Activated CD8-positive, alpha-beta T cell treated with anti-CD3 and anti-CD28 coated beads, Interleukin-2, amount 10 ng/mL, durations not matched to agents 7 days and 5 days (primary cell): ENCODE measurements at regions not wholly inside any gene's neighbourhood (a gene's known extent, or its start where the extent isn't known, plus 50 kb on each side); places are given as distances from the start of the nearest gene placed in this dataset.

Experiments used
- ATAC-seq: fragments of 150-1000 bp; cut with Tn5 transposase; one replicate; pipeline ENCODE4 v1.10.0; 2021; ENCODE audit warnings: moderate library complexity
- CTCF ChIA-PET: fragments of 350-600 bp; sonication (Branson Sonifier 250); formaldehyde crosslinking; loops from one replicate; lab custom pipeline; 2021; ENCODE audit warnings: antibody characterized with exemption; lab: Charles Lee
- POLR2A ChIA-PET: fragments of 350-600 bp; sonication (Branson Sonifier 250); formaldehyde crosslinking; loops from one replicate; lab custom pipeline; 2021; ENCODE audit warnings: antibody characterized with exemption; lab: Charles Lee
- DNase-seq: peaks from one replicate; pipeline ENCODE4 v3.0.0-alpha.2; 2020
- H3K27ac Mint-ChIP-seq: one replicate; pipeline ENCODE4 v1.8.0; 2021; ENCODE audit warnings: mild to moderate bottlenecking, mixed read lengths
- H3K27me3 Mint-ChIP-seq: one replicate; pipeline ENCODE4 v1.8.0; 2021; ENCODE audit warnings: low read depth, mixed read lengths
- H3K36me3 Mint-ChIP-seq: one replicate; pipeline ENCODE4 v1.8.0; 2021; ENCODE audit warnings: low read depth, mixed read lengths
- H3K4me1 Mint-ChIP-seq: one replicate; pipeline ENCODE4 v1.8.0; 2021; ENCODE audit warnings: low read depth, mixed read lengths
- H3K4me3 Mint-ChIP-seq: one replicate; pipeline ENCODE4 v1.8.0; 2021; ENCODE audit warnings: mild to moderate bottlenecking, mixed read lengths
- H3K9me3 Mint-ChIP-seq: one replicate; pipeline ENCODE4 v1.8.0; 2022; ENCODE audit warnings: mixed read lengths; ENCODE audit not compliant: insufficient read depth

DNA sequence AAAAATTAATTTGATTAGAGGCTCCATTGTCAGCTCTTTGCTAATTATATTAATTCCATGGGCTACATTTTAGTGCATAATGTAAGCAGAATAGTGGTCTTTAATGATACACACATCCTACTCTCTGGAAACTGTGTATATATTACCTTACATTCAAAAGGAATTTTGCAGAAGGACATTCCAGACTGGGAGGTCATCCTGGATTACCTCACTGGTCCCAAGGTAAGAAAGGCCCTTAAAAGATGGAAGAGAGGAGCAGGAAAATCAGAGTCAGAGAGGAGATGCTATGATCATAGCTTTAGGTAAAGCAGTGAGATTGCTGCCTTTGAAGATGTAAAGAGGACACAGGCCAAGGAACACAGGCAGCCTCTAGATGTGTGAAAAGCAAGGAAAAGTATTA, 1180.8 kb downstream of the CDH12 start:
- ChIA-PET CTCF (no interaction called here), POLR2A (no interaction called here)
- H3K27me3 Mint-ChIP-seq, result no peaks in the 10 kb centered on the region
- H3K4me3 Mint-ChIP-seq, result no peak overlapping the region
- no peaks in the 10 kb centered on the region for H3K9me3 Mint-ChIP-seq
- ATAC-seq (no peak), DNase-seq (no peak)
- H3K36me3 Mint-ChIP-seq, result no peaks in the 10 kb centered on the region
- no peaks in the 10 kb centered on the region for H3K4me1 Mint-ChIP-seq
- no peak overlapping the region for H3K27ac Mint-ChIP-seq

- no peak for ATAC-seq
- Mint-ChIP-seq H3K9me3 (peaks cover 6% of the 10 kb centered on the region), H3K27me3 (no peaks in the 10 kb centered on the region), H3K27ac (no peak overlapping the region), H3K4me1 (no peaks in the 10 kb centered on the region), H3K4me3 (no peak overlapping the region), H3K36me3 (no peaks in the 10 kb centered on the region)
- ChIA-PET CTCF (no interaction called here), POLR2A (no interaction called here)
- DNase-seq, result no peak
Measured at GRCh38 chr5:21665524-21665923, 1187.6 kb downstream of the CDH12 start.

DNA sequence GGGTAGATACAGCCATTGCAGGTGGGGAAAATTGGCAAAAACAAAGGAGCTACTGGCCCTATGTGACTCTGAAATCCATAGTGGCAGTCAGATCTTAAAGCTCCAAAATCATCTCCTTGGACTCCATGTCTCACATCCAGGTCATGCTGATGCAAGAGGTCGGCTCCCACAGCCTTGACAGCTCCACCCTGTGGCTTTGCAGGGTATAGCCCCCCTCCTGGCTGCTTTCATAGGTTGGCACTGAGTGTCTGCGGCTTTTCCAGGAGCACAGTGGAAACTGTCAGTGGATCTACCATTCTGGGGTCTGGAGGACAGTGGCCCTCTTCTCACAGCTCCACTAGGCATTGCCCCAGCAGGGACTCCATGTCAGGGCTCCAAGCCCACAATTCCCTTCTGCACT, 1190.1 kb downstream of the CDH12 start:
- H3K4me1 Mint-ChIP-seq, result no peaks in the 10 kb centered on the region
- no peaks in the 10 kb centered on the region for H3K27me3 Mint-ChIP-seq
- no peak overlapping the region for H3K27ac Mint-ChIP-seq
- H3K9me3 Mint-ChIP-seq, result peaks cover 6% of the 10 kb centered on the region
- CTCF ChIA-PET, result no interaction called here
- no peaks in the 10 kb centered on the region for H3K36me3 Mint-ChIP-seq
- H3K4me3 Mint-ChIP-seq, result no peak overlapping the region
- DNase-seq (no peak), ATAC-seq (no peak)
- POLR2A ChIA-PET, result no interaction called here

- H3K9me3 Mint-ChIP-seq, result peaks cover 6% of the 10 kb centered on the region
- H3K4me1 Mint-ChIP-seq, result no peaks in the 10 kb centered on the region
- ATAC-seq (no peak), DNase-seq (no peak)
- no peak overlapping the region for H3K27ac Mint-ChIP-seq
- no peaks in the 10 kb centered on the region for H3K27me3 Mint-ChIP-seq
- ChIA-PET CTCF (no interaction called here), POLR2A (no interaction called here)
- H3K4me3 Mint-ChIP-seq, result no peak overlapping the region
- H3K36me3 Mint-ChIP-seq, result no peaks in the 10 kb centered on the region
Measured at GRCh38 chr5:21661184-21661583, 1192.0 kb downstream of the CDH12 start.

DNA sequence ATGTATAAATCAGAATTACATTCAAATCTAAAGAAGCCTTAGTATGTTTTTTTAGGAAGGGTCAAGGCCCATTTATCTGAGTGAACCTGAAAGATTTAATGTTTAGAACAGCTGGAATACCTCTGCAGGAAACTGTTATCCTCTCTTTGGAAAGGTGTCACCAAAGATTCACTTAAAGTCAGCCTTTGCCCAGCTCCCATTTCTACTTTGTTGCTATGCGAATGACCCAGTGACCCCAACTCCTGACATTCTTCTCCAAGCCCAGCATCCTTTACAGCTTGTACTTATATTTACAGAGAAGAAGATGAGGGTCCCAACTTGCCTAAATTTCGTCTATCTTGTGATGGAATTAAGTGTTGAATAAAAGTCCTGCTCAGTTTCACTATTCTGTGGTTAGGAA, 1198.6 kb downstream of the CDH12 start:
- Mint-ChIP-seq H3K4me3 (no peak overlapping the region), H3K27me3 (no peaks in the 10 kb centered on the region), H3K36me3 (no peaks in the 10 kb centered on the region), H3K9me3 (no peaks in the 10 kb centered on the region), H3K4me1 (no peaks in the 10 kb centered on the region), H3K27ac (no peak overlapping the region)
- ChIA-PET POLR2A (no interaction called here), CTCF (no interaction called here)
- ATAC-seq, result no peak
- DNase-seq, result no peak

- ATAC-seq, result no peak
- Mint-ChIP-seq H3K27ac (no peak overlapping the region), H3K27me3 (no peaks in the 10 kb centered on the region), H3K9me3 (no peaks in the 10 kb centered on the region), H3K4me1 (no peaks in the 10 kb centered on the region), H3K36me3 (no peaks in the 10 kb centered on the region), H3K4me3 (no peak overlapping the region)
- ChIA-PET POLR2A (no interaction called here), CTCF (no interaction called here)
- DNase-seq, result no peak
Measured at GRCh38 chr5:21649969-21650368, 1203.2 kb downstream of the CDH12 start.

DNA sequence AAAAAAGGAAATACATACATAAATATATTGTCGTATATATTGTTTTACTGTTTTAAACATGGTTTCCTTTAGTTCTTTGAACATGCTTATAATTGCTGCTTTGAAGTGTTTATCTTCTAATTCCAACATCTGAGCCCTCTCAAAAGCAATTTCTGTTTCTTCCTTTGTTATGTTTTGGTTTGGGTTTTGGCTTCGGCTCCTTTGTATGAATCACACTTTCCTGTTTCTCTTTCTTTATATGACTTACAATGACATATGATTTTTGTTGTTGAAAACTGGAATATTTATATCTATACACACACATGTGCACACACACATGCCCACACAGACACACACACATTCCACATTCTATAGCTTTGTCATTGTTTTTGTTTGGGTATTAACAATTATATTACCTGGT, 1206.7 kb downstream of the CDH12 start:
- Mint-ChIP-seq H3K27ac (no peak overlapping the region), H3K4me3 (no peak overlapping the region), H3K27me3 (no peaks in the 10 kb centered on the region)

DNA sequence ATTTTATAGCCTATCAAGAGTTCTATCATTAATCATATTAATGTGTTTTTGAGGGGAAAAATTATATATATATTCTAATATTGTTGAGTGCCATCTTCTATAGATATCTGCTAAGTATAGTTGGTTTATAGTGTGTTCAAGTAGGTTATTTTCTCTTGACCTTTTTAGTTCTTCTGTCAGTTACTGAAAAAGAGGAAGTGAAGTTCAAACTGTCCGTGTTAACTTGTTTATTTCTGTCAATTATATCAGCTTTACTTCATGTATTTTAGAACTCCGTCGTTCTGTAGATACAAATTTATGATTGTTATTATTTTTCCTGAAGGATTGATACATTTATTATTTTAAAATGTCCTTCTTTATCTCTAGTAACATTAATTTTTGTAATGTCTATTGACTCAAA, 1209.1 kb downstream of the CDH12 start:
- POLR2A ChIA-PET, result no interaction called here
- Mint-ChIP-seq H3K4me1 (no peaks in the 10 kb centered on the region), H3K27me3 (no peaks in the 10 kb centered on the region), H3K27ac (no peak overlapping the region), H3K4me3 (no peak overlapping the region), H3K9me3 (no peaks in the 10 kb centered on the region), H3K36me3 (no peaks in the 10 kb centered on the region)
- no peak for ATAC-seq
- CTCF ChIA-PET, result no interaction called here
- DNase-seq, result no peak

More for the DNA sequence above, 1206.7 kb downstream of the CDH12 start:
- DNase-seq, result no peak
- no peaks in the 10 kb centered on the region for H3K9me3 Mint-ChIP-seq
- H3K4me1 Mint-ChIP-seq, result no peaks in the 10 kb centered on the region
- no peaks in the 10 kb centered on the region for H3K36me3 Mint-ChIP-seq
- CTCF ChIA-PET, result no interaction called here
- POLR2A ChIA-PET, result no interaction called here
- no peak for ATAC-seq

DNA sequence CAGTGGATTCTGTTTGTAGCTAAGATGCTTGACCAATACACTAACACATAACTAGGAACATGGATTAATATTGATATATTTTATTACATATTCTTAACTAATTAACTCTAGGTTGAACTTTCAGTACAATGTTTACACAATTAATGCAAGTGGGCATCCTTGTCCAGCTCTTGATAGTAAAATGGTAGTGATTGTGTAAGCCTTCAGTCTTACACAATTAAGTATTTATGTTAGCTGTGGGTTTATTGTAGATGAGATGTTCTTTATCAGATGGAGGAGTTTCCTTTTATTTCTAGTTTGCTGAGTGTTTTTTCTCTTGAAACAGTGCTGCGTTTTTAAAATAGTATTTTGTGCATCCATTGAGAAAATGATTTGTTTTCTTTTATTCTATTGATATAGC, 1210.8 kb downstream of the CDH12 start:
- H3K9me3 Mint-ChIP-seq, result no peaks in the 10 kb centered on the region
- no peak for ATAC-seq
- CTCF ChIA-PET, result no interaction called here
- no peaks in the 10 kb centered on the region for H3K4me1 Mint-ChIP-seq
- no peak overlapping the region for H3K27ac Mint-ChIP-seq
- no peak for DNase-seq
- H3K4me3 Mint-ChIP-seq, result no peak overlapping the region
- POLR2A ChIA-PET, result no interaction called here
- no peaks in the 10 kb centered on the region for H3K27me3 Mint-ChIP-seq
- no peaks in the 10 kb centered on the region for H3K36me3 Mint-ChIP-seq

- ChIA-PET POLR2A (no interaction called here), CTCF (no interaction called here)
- Mint-ChIP-seq H3K36me3 (no peaks in the 10 kb centered on the region), H3K9me3 (peaks cover 5% of the 10 kb centered on the region), H3K4me3 (no peak overlapping the region), H3K27ac (no peak overlapping the region), H3K4me1 (no peaks in the 10 kb centered on the region), H3K27me3 (no peaks in the 10 kb centered on the region)
- ATAC-seq (no peak), DNase-seq (no peak)
Measured at GRCh38 chr5:21623831-21624230, 1229.3 kb downstream of the CDH12 start.

- DNase-seq (no peak), ATAC-seq (no peak)
- Mint-ChIP-seq H3K4me1 (no peaks in the 10 kb centered on the region), H3K4me3 (no peak overlapping the region), H3K27ac (no peak overlapping the region), H3K9me3 (no peaks in the 10 kb centered on the region), H3K27me3 (no peaks in the 10 kb centered on the region), H3K36me3 (no peaks in the 10 kb centered on the region)
- ChIA-PET POLR2A (no interaction called here), CTCF (no interaction called here)
Measured at GRCh38 chr5:21615195-21615765, 1237.9 kb downstream of the CDH12 start.

DNA sequence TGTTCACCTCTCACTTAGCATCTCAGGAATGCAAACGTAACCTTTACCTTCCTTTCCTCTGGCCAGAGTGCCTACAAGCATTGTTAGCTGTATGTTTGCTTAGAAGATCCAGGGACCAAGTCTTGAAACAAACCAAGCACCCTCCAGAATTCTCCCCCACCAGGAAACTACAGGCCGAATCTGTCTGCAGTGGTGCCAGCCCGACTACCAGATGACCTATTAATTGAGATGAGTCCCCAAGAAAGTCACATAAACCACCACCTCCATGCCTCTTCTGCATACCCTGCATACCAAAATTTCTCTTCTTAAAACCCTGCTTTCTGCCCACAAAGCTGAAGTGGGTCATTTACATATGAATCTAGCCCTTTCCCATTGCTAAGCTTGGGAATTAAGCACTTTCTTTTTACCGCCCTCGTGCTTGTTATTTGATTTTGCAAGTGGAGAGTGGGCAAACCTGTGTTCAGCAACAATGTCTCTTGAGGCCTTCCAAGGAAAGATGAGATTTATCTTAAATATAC, 1239.1 kb downstream of the CDH12 start:
- POLR2A ChIA-PET, result no interaction called here
- no peaks in the 10 kb centered on the region for H3K27me3 Mint-ChIP-seq

GRCh38 chr5:21603796-21604195, 1249.3 kb downstream of the CDH12 start:
- POLR2A ChIA-PET, result no interaction called here

More for the DNA sequence above, 1239.1 kb downstream of the CDH12 start:
- no peaks in the 10 kb centered on the region for H3K9me3 Mint-ChIP-seq
- H3K4me3 Mint-ChIP-seq, result no peak overlapping the region
- H3K27ac Mint-ChIP-seq, result no peak overlapping the region
- ATAC-seq (no peak), DNase-seq (no peak)
- CTCF ChIA-PET, result no interaction called here
- no peaks in the 10 kb centered on the region for H3K36me3 Mint-ChIP-seq
- H3K4me1 Mint-ChIP-seq, result no peaks in the 10 kb centered on the region

More at GRCh38 chr5:21603796-21604195, 1249.3 kb downstream of the CDH12 start:
- H3K36me3 Mint-ChIP-seq, result no peaks in the 10 kb centered on the region
- no peak overlapping the region for H3K4me3 Mint-ChIP-seq
- H3K27ac Mint-ChIP-seq, result no peak overlapping the region
- no peaks in the 10 kb centered on the region for H3K9me3 Mint-ChIP-seq
- no peaks in the 10 kb centered on the region for H3K27me3 Mint-ChIP-seq
- DNase-seq (no peak), ATAC-seq (no peak)
- no peaks in the 10 kb centered on the region for H3K4me1 Mint-ChIP-seq
- CTCF ChIA-PET, result no interaction called here
